ENCODE measurements at regions not wholly inside any gene's neighbourhood (a gene's known extent, or its start where the extent isn't known, plus 50 kb on each side); places are given as distances from the start of the nearest gene placed in this dataset.

GRCh38 chr15:31162721-31163510 is 61.4 kb upstream of the TRPM1 start:
- TF ChIP-seq CTCF (IDR thresholded peaks at IDR 0.05) (no peak), POLR2AphosphoS5 (IDR thresholded peaks at IDR 0.05) (no peak)

All from prostate gland (tissue), 2 donors.